ENCODE measurements at regions not wholly inside any gene's neighbourhood (a gene's known extent, or its start where the extent isn't known, plus 50 kb on each side); places are given as distances from the start of the nearest gene placed in this dataset.
"Not testable (repeated sequence)": the region's sequence is repeated elsewhere in the genome, so short reads cannot be mapped to it uniquely, and the experiment has no call there.

- Mint-ChIP-seq H3K4me1 (no peaks in the 10 kb centered on the region), H3K9me3 (peaks cover 6% of the 10 kb centered on the region), H3K36me3 (ENCODE audit: low read depth) (no peaks in the 10 kb centered on the region), H3K27ac (no peak overlapping the region), H3K27me3 (no peaks in the 10 kb centered on the region), H3K4me3 (no peak overlapping the region)
- ChIA-PET POLR2A (no interaction called here), CTCF (no interaction called here)
- no peak for DNase-seq
These were observed 192.7 kb upstream of the STS start for GRCh38 chrX:6954836-6955235.

- no peak overlapping the region for H3K4me3 Mint-ChIP-seq
- no peaks in the 10 kb centered on the region for H3K36me3 Mint-ChIP-seq (ENCODE audit: low read depth)
- CTCF ChIA-PET, result no interaction called here
- H3K9me3 Mint-ChIP-seq, result peaks cover 2% of the 10 kb centered on the region
- H3K27me3 Mint-ChIP-seq, result no peaks in the 10 kb centered on the region
- no peak overlapping the region for H3K27ac Mint-ChIP-seq
- DNase-seq, result no peak
- H3K4me1 Mint-ChIP-seq, result no peaks in the 10 kb centered on the region
- POLR2A ChIA-PET, result no interaction called here
These were observed 201.3 kb upstream of the STS start for GRCh38 chrX:6946168-6946567.

- DNase-seq, result no peak
- ChIA-PET POLR2A (no interaction called here), CTCF (no interaction called here)
- Mint-ChIP-seq H3K4me3 (no peak overlapping the region), H3K36me3 (ENCODE audit: low read depth) (no peaks in the 10 kb centered on the region), H3K27me3 (no peaks in the 10 kb centered on the region), H3K27ac (no peak overlapping the region), H3K4me1 (no peaks in the 10 kb centered on the region), H3K9me3 (no peaks in the 10 kb centered on the region)
These were observed 206.5 kb upstream of the STS start for GRCh38 chrX:6941041-6941440.

DNA sequence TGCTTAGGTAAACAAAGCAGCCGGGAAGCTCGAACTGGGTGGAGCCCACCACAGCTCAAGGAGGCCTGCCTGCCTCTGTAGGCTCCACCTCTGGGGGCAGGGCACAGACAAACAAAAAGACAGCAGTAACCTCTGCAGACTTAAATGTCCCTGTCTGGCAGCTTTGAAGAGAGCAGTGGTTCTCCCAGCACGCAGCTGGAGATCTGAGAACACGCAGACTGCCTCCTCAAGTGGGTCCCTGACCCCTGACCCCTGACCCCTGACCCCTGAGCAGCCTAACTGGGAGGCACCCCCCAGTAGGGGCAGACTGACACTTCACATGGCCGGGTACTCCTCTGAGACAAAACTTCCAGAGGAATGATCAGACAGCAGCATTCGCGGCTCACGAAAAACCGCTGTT is 214.6 kb upstream of the STS start:
- H3K4me1 Mint-ChIP-seq; H3K36me3 Mint-ChIP-seq (ENCODE audit: low read depth); H3K27ac Mint-ChIP-seq; CTCF ChIA-PET; H3K4me3 Mint-ChIP-seq; H3K9me3 Mint-ChIP-seq; H3K27me3 Mint-ChIP-seq; POLR2A ChIA-PET; DNase-seq: not testable (repeated sequence)

DNA sequence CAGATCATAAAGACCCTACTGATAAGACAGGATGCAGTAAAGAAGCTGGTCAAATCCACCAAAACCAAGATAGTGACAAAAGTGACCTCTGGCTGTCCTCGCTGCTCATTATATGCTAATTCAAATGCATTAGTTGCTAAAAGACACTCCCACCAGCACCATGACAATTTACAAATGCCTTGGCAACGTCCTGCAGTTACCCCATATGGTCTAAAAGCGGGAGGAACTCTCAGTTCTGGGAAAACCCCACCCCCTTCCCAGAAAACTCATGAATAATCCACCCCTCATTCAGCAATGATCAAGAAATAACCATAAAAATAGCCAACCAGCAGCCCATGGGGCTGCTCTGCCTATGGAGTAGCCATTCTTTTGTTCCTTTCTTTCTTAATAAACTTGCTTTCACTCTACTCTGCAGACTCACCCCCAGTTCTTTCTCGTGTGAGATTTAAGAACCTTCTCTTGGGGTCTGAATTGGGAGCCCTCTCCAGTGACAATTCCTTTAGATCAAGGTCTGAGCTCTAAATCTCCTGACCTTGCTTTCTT is 217.1 kb upstream of the STS start:
- POLR2A ChIA-PET, result no interaction called here
- no peaks in the 10 kb centered on the region for H3K9me3 Mint-ChIP-seq
- H3K4me1 Mint-ChIP-seq, result no peaks in the 10 kb centered on the region
- DNase-seq, result no peak
- CTCF ChIA-PET, result no interaction called here
- H3K4me3 Mint-ChIP-seq, result no peak overlapping the region
- H3K27ac Mint-ChIP-seq, result no peak overlapping the region
- no peaks in the 10 kb centered on the region for H3K27me3 Mint-ChIP-seq
- no peaks in the 10 kb centered on the region for H3K36me3 Mint-ChIP-seq (ENCODE audit: low read depth)

DNA sequence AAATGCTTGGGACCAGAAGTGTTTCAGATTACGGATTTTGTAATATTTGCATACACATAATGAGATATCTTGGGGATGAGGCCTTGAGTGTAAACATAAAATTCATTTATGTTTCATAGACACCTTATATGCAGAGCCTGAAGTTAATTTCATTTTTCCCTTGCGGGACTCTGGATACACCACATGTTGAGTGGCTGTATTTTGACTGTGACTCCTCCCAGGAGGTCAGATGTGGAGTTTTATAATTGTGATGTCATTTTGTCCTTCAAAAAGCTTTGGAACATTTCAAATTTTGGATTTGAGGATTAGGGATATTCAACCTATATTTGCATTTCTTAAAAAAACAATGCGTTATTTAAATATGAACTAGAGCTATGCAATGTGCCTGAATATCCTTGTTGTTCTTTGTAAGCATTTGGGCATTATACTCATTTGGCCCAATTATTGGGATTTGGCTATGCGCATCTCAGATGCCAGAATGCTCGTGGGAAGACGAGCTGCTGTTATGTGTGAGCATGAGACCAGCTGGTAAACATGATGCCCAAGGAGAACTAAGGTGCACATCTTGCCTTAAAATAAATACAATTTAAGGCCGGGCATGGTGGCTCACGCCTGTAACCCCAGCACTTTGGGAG is 223.0 kb upstream of the STS start:
- H3K4me1 Mint-ChIP-seq, result no peaks in the 10 kb centered on the region
- ChIA-PET POLR2A (no interaction called here), CTCF (no interaction called here)
- no peaks in the 10 kb centered on the region for H3K9me3 Mint-ChIP-seq
- no peak overlapping the region for H3K27ac Mint-ChIP-seq
- no peaks in the 10 kb centered on the region for H3K27me3 Mint-ChIP-seq
- no peak for DNase-seq
- H3K36me3 Mint-ChIP-seq (ENCODE audit: low read depth), result no peaks in the 10 kb centered on the region
- H3K4me3 Mint-ChIP-seq, result no peak overlapping the region

- Mint-ChIP-seq H3K4me3 (no peak overlapping the region), H3K36me3 (ENCODE audit: low read depth) (no peaks in the 10 kb centered on the region), H3K27ac (no peak overlapping the region), H3K9me3 (no peaks in the 10 kb centered on the region), H3K27me3 (no peaks in the 10 kb centered on the region), H3K4me1 (no peaks in the 10 kb centered on the region)
- no peak for DNase-seq
- POLR2A ChIA-PET, result no interaction called here
- CTCF ChIA-PET, result interaction anchor here (0.7 kb wide), 1 partner anchor 1806 kb away, joined by 3 read pairs; no protein-coding TSS in a partner anchor
These were observed 229.8 kb upstream of the STS start for GRCh38 chrX:6917666-6918065.

DNA sequence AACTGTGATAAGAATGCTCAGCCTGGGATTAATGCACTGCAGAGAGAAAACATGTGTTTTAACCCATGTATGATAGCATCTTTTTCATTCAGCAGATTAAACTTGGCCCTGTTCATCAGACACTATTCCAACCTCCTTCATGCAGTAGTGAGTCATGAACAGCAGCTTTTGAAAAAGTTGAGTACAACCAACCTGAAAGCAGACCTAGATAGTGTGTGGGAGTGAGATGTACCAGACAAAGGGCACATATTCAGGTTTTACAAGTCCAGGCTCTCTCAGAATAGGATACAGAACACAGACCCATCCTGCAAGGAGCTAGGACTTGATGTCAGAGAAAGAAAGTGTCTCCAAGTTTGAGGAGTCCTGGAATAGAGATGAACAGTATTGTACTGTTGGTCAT is 237.3 kb upstream of the STS start:
- Mint-ChIP-seq H3K27ac (no peak overlapping the region), H3K27me3 (no peaks in the 10 kb centered on the region), H3K4me1 (no peaks in the 10 kb centered on the region), H3K9me3 (peaks cover 3% of the 10 kb centered on the region), H3K36me3 (ENCODE audit: low read depth) (no peaks in the 10 kb centered on the region), H3K4me3 (no peak overlapping the region)
- ChIA-PET CTCF (no interaction called here), POLR2A (no interaction called here)
- DNase-seq, result no peak

DNA sequence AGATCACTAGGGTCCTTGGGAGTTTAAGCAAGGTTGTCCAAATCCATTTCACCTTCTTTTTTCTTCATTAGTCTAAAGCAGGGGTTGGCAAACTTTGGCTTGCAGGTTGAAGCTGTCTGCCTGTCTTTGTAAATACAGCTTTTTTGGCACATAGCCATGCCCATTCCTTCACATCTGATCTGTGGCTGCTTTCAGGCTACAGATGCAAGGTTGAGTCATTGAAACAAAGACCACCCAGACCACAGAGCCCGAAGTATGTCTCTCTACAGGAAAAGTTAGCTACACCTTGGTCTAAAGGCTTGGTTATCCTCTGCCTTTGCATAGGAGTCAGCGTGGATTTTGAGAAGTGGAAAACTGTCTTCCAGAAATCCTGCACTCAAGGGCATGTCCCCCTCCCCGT is 238.1 kb upstream of the STS start:
- Mint-ChIP-seq H3K9me3 (peaks cover 3% of the 10 kb centered on the region), H3K36me3 (ENCODE audit: low read depth) (no peaks in the 10 kb centered on the region), H3K27ac (no peak overlapping the region), H3K4me3 (no peak overlapping the region), H3K27me3 (no peaks in the 10 kb centered on the region), H3K4me1 (no peaks in the 10 kb centered on the region)
- ChIA-PET POLR2A (no interaction called here), CTCF (no interaction called here)
- DNase-seq, result no peak

DNA sequence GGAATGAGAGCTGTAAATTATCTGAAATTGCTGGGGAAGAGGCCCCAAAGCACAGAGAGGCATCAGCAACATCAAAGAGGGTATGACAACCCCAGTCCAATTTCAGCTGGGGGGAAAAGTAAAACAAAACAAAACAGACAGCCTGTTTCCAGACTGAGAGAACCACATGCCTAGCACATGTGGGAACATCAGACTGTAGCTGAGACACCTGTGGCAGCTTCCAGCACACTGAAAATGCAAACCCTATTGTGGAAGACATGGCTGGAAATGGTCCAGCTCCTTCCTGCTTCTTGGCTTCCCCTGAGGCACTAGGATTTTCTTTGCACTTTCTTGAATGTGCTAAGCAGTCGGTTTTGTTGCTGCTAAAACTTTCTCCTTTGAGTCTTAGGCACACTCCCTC is 240.9 kb upstream of the STS start:
- POLR2A ChIA-PET, result no interaction called here
- CTCF ChIA-PET, result no interaction called here

DNA sequence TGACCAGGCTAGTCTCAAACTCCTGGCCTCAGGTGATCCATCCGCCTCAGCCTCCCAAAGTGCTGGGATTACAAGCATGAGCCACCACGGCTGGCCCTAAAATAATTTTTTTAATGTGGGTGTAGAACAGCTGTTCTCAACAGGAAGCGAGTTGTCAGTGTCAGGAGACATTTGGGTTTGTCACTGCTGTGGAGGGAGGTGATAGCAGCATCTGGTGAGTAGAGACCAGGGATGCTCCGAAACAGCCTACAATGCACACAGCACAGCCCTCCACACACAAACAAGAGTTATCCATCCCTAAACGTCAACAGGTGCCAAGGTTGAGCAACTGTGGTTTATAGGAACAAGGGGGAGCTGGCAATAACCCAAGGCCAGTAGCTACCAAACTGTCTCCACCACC is 243.4 kb upstream of the STS start:
- Mint-ChIP-seq H3K36me3 (ENCODE audit: low read depth) (no peaks in the 10 kb centered on the region), H3K4me1 (no peaks in the 10 kb centered on the region), H3K9me3 (peaks cover 3% of the 10 kb centered on the region), H3K27me3 (no peaks in the 10 kb centered on the region), H3K27ac (no peak overlapping the region), H3K4me3 (no peak overlapping the region)
- CTCF ChIA-PET, result no interaction called here
- no peak for DNase-seq
- POLR2A ChIA-PET, result no interaction called here

More for the DNA sequence above, 240.9 kb upstream of the STS start:
- Mint-ChIP-seq H3K27ac (no peak overlapping the region), H3K4me1 (no peaks in the 10 kb centered on the region), H3K36me3 (ENCODE audit: low read depth) (no peaks in the 10 kb centered on the region), H3K9me3 (peaks cover 3% of the 10 kb centered on the region), H3K4me3 (no peak overlapping the region), H3K27me3 (no peaks in the 10 kb centered on the region)
- DNase-seq, result no peak

- H3K4me3 Mint-ChIP-seq, result no peak overlapping the region
- no peaks in the 10 kb centered on the region for H3K27me3 Mint-ChIP-seq
- no peaks in the 10 kb centered on the region for H3K4me1 Mint-ChIP-seq
- CTCF ChIA-PET, result interaction anchor here (0.6 kb wide), 1 partner anchor 442 kb away, joined by 3 read pairs; no protein-coding TSS in a partner anchor
- DNase-seq, result no peak
- POLR2A ChIA-PET, result no interaction called here
- H3K9me3 Mint-ChIP-seq, result no peaks in the 10 kb centered on the region
- no peaks in the 10 kb centered on the region for H3K36me3 Mint-ChIP-seq (ENCODE audit: low read depth)
- no peak overlapping the region for H3K27ac Mint-ChIP-seq
These were observed 249.1 kb upstream of the STS start for GRCh38 chrX:6898371-6898770.

- H3K4me3 Mint-ChIP-seq, result no peak overlapping the region
- CTCF ChIA-PET, result interaction anchor here (0.7 kb wide), 1 partner anchor 106 kb away, joined by 3 read pairs; no protein-coding TSS in a partner anchor
- no peaks in the 10 kb centered on the region for H3K27me3 Mint-ChIP-seq
These were observed 256.1 kb upstream of the STS start for GRCh38 chrX:6891404-6891803.

GRCh38 chrX:6890544-6891261 is 256.8 kb upstream of the STS start:
- no peaks in the 10 kb centered on the region for H3K36me3 Mint-ChIP-seq (ENCODE audit: low read depth)
- H3K9me3 Mint-ChIP-seq, result peaks cover 2% of the 10 kb centered on the region
- ChIA-PET CTCF (interaction anchor here (0.7 kb wide), 1 partner anchor 107 kb away, joined by 3 read pairs; no protein-coding TSS in a partner anchor), POLR2A (no interaction called here)
- DNase-seq, result no peak
- H3K27me3 Mint-ChIP-seq, result no peaks in the 10 kb centered on the region
- no peaks in the 10 kb centered on the region for H3K4me1 Mint-ChIP-seq
- no peak overlapping the region for H3K4me3 Mint-ChIP-seq
- H3K27ac Mint-ChIP-seq, result no peak overlapping the region

More at GRCh38 chrX:6891404-6891803, 256.1 kb upstream of the STS start:
- no peaks in the 10 kb centered on the region for H3K4me1 Mint-ChIP-seq
- no peaks in the 10 kb centered on the region for H3K36me3 Mint-ChIP-seq (ENCODE audit: low read depth)
- H3K9me3 Mint-ChIP-seq, result peaks cover 2% of the 10 kb centered on the region
- POLR2A ChIA-PET, result no interaction called here
- DNase-seq, result no peak
- no peak overlapping the region for H3K27ac Mint-ChIP-seq

Data from activated CD4-positive, alpha-beta T cell treated with anti-CD3 and anti-CD28 coated beads, Interleukin-2, amount 10 ng/mL, durations not matched to agents 7 days and 5 days (primary cell).